ENCODE measurements at regions not wholly inside any gene's neighbourhood (a gene's known extent, or its start where the extent isn't known, plus 50 kb on each side); places are given as distances from the start of the nearest gene placed in this dataset.
A peak's percentile ranks its signal among the peaks of the same experiment; 100 is the strongest.
"Not testable (repeated sequence)": the region's sequence is repeated elsewhere in the genome, so short reads cannot be mapped to it uniquely, and the experiment has no call there.

GRCh38 chr12:127494961-127495915 is 771.7 kb upstream of the TMEM132C start:
- TF ChIP-seq CTCF (IDR thresholded peaks at IDR 0.05; ENCODE audit: insufficient read depth, low read depth, low read length, missing control alignments) = no peak
- DNase-seq (ENCODE audit: low read depth) = no peak
- H3K4me3 ChIP-seq (ENCODE audit: low read length) = no peak overlapping the region

- TF ChIP-seq CTCF (IDR thresholded peaks at IDR 0.05; ENCODE audit: insufficient read depth, low read depth, low read length, missing control alignments) = no peak
- no peak for DNase-seq (ENCODE audit: low read depth)
These were observed 770.7 kb upstream of the TMEM132C start for GRCh38 chr12:127496255-127496654.

GRCh38 chr12:127500512-127501035 is 766.4 kb upstream of the TMEM132C start:
- TF ChIP-seq CTCF (IDR thresholded peaks at IDR 0.05; ENCODE audit: insufficient read depth, low read depth, low read length, missing control alignments) = no peak
- no peak for DNase-seq (ENCODE audit: low read depth)
- no peak overlapping the region for H3K4me3 ChIP-seq (ENCODE audit: low read length)

More at GRCh38 chr12:127496255-127496654, 770.7 kb upstream of the TMEM132C start:
- no peak overlapping the region for H3K4me3 ChIP-seq (ENCODE audit: low read length)

- no peak for DNase-seq (ENCODE audit: low read depth)
- H3K4me3 ChIP-seq (ENCODE audit: low read length) = no peak overlapping the region
- no peak for TF ChIP-seq CTCF (IDR thresholded peaks at IDR 0.05; ENCODE audit: insufficient read depth, low read depth, low read length, missing control alignments)
These were observed 765.1 kb upstream of the TMEM132C start for GRCh38 chr12:127501916-127502315.

- no peak overlapping the region for H3K4me3 ChIP-seq (ENCODE audit: low read length)
- no peak for TF ChIP-seq CTCF (IDR thresholded peaks at IDR 0.05; ENCODE audit: insufficient read depth, low read depth, low read length, missing control alignments)
- DNase-seq (ENCODE audit: low read depth) = no peak
These were observed 763.7 kb upstream of the TMEM132C start for GRCh38 chr12:127503246-127503645.

- not testable (repeated sequence) for H3K4me3 ChIP-seq (ENCODE audit: low read length)
- DNase-seq (ENCODE audit: low read depth) = peak; percentile 7
These were observed 763.0 kb upstream of the TMEM132C start for GRCh38 chr12:127503996-127504395.

- no peak for TF ChIP-seq CTCF (IDR thresholded peaks at IDR 0.05; ENCODE audit: insufficient read depth, low read depth, low read length, missing control alignments)
- H3K4me3 ChIP-seq (ENCODE audit: low read length) = no peak overlapping the region
- DNase-seq (ENCODE audit: low read depth) = no peak
These were observed 762.1 kb upstream of the TMEM132C start for GRCh38 chr12:127504874-127505273.

All from epithelial cell of esophagus (primary cell).